GM19452 (cell line): ENCODE measurements at regions not wholly inside any gene's neighbourhood (a gene's known extent, or its start where the extent isn't known, plus 50 kb on each side); places are given as distances from the start of the nearest gene placed in this dataset.
"Not testable (repeated sequence)": the region's sequence is repeated elsewhere in the genome, so short reads cannot be mapped to it uniquely, and the experiment has no call there.

ENCODE experiments used
- ATAC-seq: cut with Tn5 transposase; IDR thresholded peaks from one replicate; pipeline ENCODE4 v1.9.1; 2021; ENCODE audit not compliant: unreplicated experiment

- no peak for ATAC-seq
Observed at GRCh38 chr6:90677440-90677839, 90.6 kb upstream of the MAP3K7 start.

- ATAC-seq = no peak
Observed at GRCh38 chr6:90676516-90677300, 89.8 kb upstream of the MAP3K7 start.

- ATAC-seq = not testable (repeated sequence)
Observed at GRCh38 chr6:90675107-90675506, 88.2 kb upstream of the MAP3K7 start.

GRCh38 chr6:90674077-90674476 is 87.2 kb upstream of the MAP3K7 start:
- ATAC-seq = not testable (repeated sequence)

- no peak for ATAC-seq
Observed at GRCh38 chr6:90669846-90670245, 83.0 kb upstream of the MAP3K7 start.

GRCh38 chr6:90669420-90669819 is 82.5 kb upstream of the MAP3K7 start:
- no peak for ATAC-seq

GRCh38 chr6:90668141-90668540 is 81.3 kb upstream of the MAP3K7 start:
- no peak for ATAC-seq

GRCh38 chr6:90663873-90664272 is 77.0 kb upstream of the MAP3K7 start:
- ATAC-seq = no peak

GRCh38 chr6:90663106-90663505 is 76.2 kb upstream of the MAP3K7 start:
- no peak for ATAC-seq

- no peak for ATAC-seq
Observed at GRCh38 chr6:90660931-90661330, 74.1 kb upstream of the MAP3K7 start.

GRCh38 chr6:90658497-90658896 is 71.6 kb upstream of the MAP3K7 start:
- no peak for ATAC-seq

GRCh38 chr6:90656325-90656724 is 69.5 kb upstream of the MAP3K7 start:
- ATAC-seq = no peak

GRCh38 chr6:90654806-90655205 is 67.9 kb upstream of the MAP3K7 start:
- ATAC-seq = no peak

GRCh38 chr6:90654166-90654565 is 67.3 kb upstream of the MAP3K7 start:
- ATAC-seq = no peak

GRCh38 chr6:90653750-90654149 is 66.9 kb upstream of the MAP3K7 start:
- no peak for ATAC-seq

GRCh38 chr6:90650041-90650940 is 63.4 kb upstream of the MAP3K7 start:
- ATAC-seq = no peak

- ATAC-seq = no peak
Observed at GRCh38 chr6:90648873-90649272, 62.0 kb upstream of the MAP3K7 start.

GRCh38 chr6:90646940-90647339 is 60.1 kb upstream of the MAP3K7 start:
- no peak for ATAC-seq

GRCh38 chr6:90645634-90646033 is 58.8 kb upstream of the MAP3K7 start:
- no peak for ATAC-seq

GRCh38 chr6:90644492-90644891 is 57.6 kb upstream of the MAP3K7 start:
- no peak for ATAC-seq

GRCh38 chr6:90643381-90643780 is 56.5 kb upstream of the MAP3K7 start:
- no peak for ATAC-seq

- no peak for ATAC-seq
Observed at GRCh38 chr6:90637320-90637719, 50.4 kb upstream of the MAP3K7 start.
